ENCODE measurements at regions not wholly inside any gene's neighbourhood (a gene's known extent, or its start where the extent isn't known, plus 50 kb on each side); places are given as distances from the start of the nearest gene placed in this dataset.
"Not testable (repeated sequence)": the region's sequence is repeated elsewhere in the genome, so short reads cannot be mapped to it uniquely, and the experiment has no call there.

DNA sequence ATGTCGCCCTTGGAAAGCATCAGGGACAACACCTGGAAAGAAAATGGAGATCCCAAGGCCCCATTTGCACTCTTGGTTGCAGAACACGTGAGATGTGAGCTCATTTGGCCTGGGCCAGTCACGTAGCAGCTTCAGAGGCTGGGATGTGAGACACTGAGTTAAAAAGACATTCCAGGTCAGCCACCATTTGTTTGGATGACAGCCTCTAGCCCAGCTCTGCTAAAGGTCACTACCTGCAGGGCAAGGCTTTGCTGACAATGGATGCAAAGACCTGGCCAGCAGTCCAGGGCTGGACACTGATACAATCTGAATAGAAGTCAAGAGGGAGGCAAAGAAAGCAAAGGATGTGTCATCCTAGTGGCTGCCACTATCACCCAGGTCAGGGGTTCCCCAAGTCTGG lies 83.9 kb upstream of the LRPPRC start:
- DNase-seq (ENCODE audit: low read depth, low spot score): no peak
- H3K4me3 ChIP-seq (ENCODE audit: low read length): no peak overlapping the region

DNA sequence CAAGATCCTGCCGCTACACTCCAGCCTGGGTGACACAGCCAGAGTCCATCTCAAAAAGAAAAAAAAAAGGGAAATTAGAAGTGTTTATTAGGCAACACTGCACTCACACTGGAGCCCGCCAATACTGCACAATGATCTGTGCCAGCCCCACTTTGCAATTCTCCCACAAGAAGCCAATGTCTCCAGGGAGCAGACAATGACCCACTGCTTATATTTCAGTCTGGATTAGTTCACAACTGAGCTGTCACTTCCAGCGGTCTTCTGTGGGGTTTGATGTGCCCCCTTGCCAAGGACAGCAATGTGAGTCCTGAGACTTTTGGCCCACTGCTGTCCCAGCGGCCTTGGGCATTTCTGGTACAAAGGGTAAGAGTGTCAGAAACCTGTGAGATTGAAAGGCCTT lies 85.6 kb upstream of the PPM1B start:
- DNase-seq (ENCODE audit: low read depth, low spot score): no peak
- no peak overlapping the region for H3K4me3 ChIP-seq (ENCODE audit: low read length)

- DNase-seq (ENCODE audit: low read depth, low spot score): no peak
- H3K4me3 ChIP-seq (ENCODE audit: low read length): no peak overlapping the region
These were observed 83.8 kb upstream of the PPM1B start for GRCh38 chr2:44084850-44085249.

DNA sequence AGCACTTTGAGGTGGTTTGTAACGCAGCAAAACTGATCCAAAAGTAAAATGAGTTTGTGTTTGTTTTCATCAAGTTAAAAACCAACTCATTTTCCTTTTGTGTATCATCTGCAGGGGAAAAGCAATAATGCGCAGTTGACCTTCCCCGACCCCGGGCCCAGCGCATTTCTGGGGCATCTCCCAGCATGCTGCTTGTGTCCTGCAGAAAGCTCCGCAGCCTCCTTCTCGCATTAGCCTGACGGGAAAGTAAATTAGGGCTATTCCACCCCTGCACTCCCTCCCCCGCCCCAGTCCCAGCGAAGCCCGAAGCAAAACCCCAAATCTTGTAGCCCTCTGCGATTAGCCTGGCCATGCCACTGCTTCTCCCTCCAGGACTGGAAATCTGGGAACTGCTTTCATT lies 82.0 kb upstream of the PPM1B start:
- no peak for DNase-seq (ENCODE audit: low read depth, low spot score)
- H3K4me3 ChIP-seq (ENCODE audit: low read length): no peak overlapping the region

DNA sequence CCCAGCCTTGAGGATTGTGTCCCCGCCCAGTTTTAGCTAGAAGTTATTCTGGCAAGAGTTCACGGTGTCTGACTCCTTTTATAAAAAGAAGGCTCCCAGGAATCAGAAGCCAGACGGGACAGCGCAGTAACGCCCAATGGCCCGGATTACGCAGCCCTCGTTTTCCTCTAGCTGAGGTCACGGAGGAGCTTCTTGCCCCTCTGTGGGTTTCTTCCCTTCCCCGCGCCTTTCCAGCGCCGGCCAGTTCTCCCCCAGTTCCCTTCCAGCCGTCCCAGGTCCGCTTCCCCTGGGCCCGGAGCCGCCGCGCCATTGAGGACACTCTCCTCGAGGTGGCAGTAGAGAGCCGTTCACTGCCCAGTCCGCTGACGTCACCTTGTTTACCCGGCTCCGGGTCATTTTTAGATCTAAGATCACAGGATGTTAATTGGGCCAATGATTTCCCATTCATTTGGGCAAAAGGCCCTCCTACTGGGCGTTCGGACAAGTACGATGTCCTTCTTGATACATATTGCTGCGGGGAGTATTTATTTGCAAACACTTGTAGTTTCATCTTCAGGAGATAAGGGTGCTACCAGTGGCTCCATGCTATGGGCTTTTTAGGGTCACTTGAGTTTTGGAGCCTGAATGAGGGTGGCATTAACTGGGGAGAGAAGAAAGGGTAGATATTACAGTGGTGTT lies 81.5 kb upstream of the PPM1B start:
- H3K4me3 ChIP-seq (ENCODE audit: low read length): peak overlapping the region; percentile 34
- peak; percentile 11 for DNase-seq (ENCODE audit: low read depth, low spot score)

- DNase-seq (ENCODE audit: low read depth, low spot score): no peak
- H3K4me3 ChIP-seq (ENCODE audit: low read length): no peak overlapping the region
These were observed 81.0 kb upstream of the PPM1B start for GRCh38 chr2:44087714-44088092.

DNA sequence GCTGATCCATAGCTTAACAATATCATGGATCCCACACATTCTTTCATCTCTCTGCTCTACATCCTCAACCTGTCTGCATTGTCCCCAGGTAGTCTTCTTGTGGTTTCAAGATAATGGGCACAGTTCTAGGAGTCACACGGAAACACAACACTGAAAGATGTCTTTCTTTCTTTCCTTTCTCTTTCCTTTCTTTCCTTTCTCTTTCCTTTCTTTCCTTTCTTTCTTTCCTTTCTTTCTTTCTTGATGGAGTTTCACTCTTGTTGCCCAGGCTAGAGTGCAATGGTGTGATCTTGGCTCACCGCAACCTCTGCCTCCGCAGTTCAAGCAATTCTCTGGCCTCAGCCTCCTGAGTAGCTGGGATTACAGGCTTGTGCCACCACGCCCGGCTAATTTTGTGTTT lies 76.2 kb upstream of the PPM1B start:
- not testable (repeated sequence) for H3K4me3 ChIP-seq (ENCODE audit: low read length); DNase-seq (ENCODE audit: low read depth, low spot score)

- H3K4me3 ChIP-seq (ENCODE audit: low read length): no peak overlapping the region
- DNase-seq (ENCODE audit: low read depth, low spot score): no peak
These were observed 74.7 kb upstream of the PPM1B start for GRCh38 chr2:44093970-44094369.

DNA sequence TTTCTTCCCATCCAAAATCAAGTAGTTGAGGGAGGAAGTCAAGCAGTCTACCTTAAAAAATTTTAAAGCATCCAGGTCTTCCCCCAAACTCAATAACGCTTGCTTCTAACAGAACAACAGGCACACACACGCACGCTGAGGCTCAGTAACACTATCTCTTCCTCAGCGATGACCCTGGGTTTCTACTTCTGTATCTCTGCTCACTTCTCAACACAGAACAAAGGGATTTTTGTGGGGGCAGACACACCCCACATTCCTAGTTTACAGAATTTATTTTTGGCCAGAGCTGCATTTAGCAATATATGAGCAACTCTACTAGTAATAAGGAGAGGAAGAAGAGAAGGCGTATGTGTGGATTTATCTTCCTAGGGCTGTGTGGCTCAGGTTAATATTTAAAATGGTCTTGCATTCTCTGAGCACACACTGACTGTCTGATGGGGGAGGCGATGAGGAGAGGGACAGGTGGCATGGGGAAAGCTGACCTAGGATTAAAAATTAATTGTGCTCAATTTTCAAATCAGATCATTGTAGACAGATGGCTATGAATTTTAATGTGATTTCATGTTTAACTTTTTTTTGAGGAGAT lies 71.3 kb upstream of the PPM1B start:
- no peak for DNase-seq (ENCODE audit: low read depth, low spot score)
- no peak overlapping the region for H3K4me3 ChIP-seq (ENCODE audit: low read length)

DNA sequence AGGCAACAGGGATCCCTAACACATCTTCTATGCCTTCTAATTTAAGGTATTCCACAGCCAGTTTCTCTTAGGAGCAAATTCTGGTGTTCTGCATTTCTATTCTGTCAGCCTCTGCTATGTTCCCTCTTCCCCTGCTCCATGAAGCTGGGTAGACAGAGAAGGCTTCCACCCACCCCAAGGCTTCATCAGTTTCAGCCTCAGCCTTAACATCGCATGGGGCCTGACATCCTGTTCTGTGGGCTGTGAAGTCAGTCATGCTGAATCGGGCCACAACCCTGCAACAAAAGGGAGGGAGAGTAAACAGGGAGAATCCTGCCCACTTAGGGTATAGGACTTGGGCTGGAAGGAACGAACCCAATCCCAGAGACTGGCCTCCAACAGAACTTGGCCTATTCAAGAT lies 70.6 kb upstream of the PPM1B start:
- H3K4me3 ChIP-seq (ENCODE audit: low read length): no peak overlapping the region
- DNase-seq (ENCODE audit: low read depth, low spot score): no peak

- no peak for DNase-seq (ENCODE audit: low read depth, low spot score)
- no peak overlapping the region for H3K4me3 ChIP-seq (ENCODE audit: low read length)
These were observed 69.8 kb upstream of the PPM1B start for GRCh38 chr2:44098891-44099290.

- H3K4me3 ChIP-seq (ENCODE audit: low read length): no peak overlapping the region
- no peak for DNase-seq (ENCODE audit: low read depth, low spot score)
These were observed 68.3 kb upstream of the PPM1B start for GRCh38 chr2:44100351-44100750.

- no peak overlapping the region for H3K4me3 ChIP-seq (ENCODE audit: low read length)
These were observed 67.4 kb upstream of the PPM1B start for GRCh38 chr2:44101246-44101645.

GRCh38 chr2:44102790-44103562 lies 65.7 kb upstream of the PPM1B start:
- no peak for DNase-seq (ENCODE audit: low read depth, low spot score)
- H3K4me3 ChIP-seq (ENCODE audit: low read length): no peak overlapping the region

More at GRCh38 chr2:44101246-44101645, 67.4 kb upstream of the PPM1B start:
- DNase-seq (ENCODE audit: low read depth, low spot score): no peak

GRCh38 chr2:44103639-44104038 lies 65.0 kb upstream of the PPM1B start:
- H3K4me3 ChIP-seq (ENCODE audit: low read length): no peak overlapping the region
- DNase-seq (ENCODE audit: low read depth, low spot score): no peak

- no peak overlapping the region for H3K4me3 ChIP-seq (ENCODE audit: low read length)
- no peak for DNase-seq (ENCODE audit: low read depth, low spot score)
These were observed 63.8 kb upstream of the PPM1B start for GRCh38 chr2:44104855-44105271.

DNA sequence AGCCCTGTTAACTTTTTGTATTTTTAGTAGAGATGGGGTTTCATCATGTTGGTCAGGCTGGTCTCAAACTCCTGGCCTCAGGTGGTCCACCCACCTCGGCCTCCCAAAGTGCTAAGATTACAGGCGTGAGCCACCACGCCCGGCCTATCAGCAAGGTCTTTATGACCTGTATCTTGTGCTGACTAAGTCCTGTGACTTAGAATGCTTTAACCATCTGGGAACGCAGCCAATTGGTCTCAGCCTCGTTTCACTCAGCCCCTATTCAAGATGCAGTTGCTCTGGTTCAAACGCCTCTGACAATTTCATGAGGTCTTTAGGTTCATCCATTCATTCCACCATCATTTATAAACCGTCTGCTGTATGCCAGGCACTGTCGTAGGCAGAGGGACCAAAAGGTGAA lies 62.2 kb upstream of the PPM1B start:
- DNase-seq (ENCODE audit: low read depth, low spot score); H3K4me3 ChIP-seq (ENCODE audit: low read length): not testable (repeated sequence)

DNA sequence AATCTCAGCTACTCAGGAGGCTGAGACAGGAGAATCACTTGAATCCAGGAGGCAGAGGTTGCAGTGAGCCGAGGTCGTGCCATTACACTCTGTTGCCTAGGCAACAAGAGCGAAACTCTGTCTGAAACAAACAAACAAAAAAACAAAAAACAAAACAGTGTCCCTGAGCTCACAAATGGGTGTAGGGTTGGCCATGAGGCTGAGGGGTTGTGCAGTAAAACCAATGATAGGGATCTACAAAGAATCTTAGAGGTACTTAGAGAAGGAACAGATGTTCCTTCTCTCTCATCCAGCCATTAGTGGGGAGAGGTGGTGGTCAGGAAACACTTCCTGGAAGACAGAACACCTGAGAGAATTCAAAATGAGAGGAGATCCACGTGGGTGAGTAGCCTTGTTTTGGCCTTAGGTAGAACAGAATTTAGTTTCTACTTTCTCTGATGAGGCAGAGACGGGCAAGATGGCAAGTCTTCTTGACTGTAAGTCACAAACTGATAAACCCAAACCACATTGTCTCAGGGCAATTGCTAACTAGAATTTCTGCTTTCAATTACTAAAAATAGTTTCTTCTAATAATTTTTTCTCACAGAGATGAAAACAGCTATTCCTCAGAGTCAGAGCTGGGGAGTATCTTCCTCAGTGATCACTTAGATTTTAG lies 61.5 kb upstream of the PPM1B start:
- peak; percentile 5 for DNase-seq (ENCODE audit: low read depth, low spot score)
- H3K4me3 ChIP-seq (ENCODE audit: low read length): no peak overlapping the region

DNA sequence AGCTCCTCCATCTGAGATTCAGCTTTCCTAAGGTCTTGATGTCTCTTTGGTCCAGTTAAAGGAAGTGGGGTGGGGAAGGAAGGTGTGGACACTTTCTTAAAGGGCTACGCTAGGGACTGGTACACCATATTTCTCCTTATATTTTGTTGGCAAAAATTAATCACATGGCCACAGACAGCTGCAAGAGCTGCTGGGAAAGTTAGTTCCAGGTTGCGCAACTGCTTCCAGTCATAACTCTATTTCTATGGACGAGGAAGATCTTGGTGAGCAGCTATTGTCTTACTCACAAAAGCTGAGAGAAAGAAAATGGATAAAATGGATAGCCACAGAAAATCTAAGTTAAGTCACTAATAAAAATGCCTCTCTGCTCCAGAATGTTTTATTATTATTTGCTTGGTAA lies 60.7 kb upstream of the PPM1B start:
- H3K4me3 ChIP-seq (ENCODE audit: low read length): no peak overlapping the region
- no peak for DNase-seq (ENCODE audit: low read depth, low spot score)

- DNase-seq (ENCODE audit: low read depth, low spot score): no peak
- no peak overlapping the region for H3K4me3 ChIP-seq (ENCODE audit: low read length)
These were observed 59.5 kb upstream of the PPM1B start for GRCh38 chr2:44109166-44109565.

Data from Jurkat, Clone E6-1 (cell line).